ENCODE measurements at regions not wholly inside any gene's neighbourhood (a gene's known extent, or its start where the extent isn't known, plus 50 kb on each side); places are given as distances from the start of the nearest gene placed in this dataset.
"Not testable (repeated sequence)": the region's sequence is repeated elsewhere in the genome, so short reads cannot be mapped to it uniquely, and the experiment has no call there.

DNA sequence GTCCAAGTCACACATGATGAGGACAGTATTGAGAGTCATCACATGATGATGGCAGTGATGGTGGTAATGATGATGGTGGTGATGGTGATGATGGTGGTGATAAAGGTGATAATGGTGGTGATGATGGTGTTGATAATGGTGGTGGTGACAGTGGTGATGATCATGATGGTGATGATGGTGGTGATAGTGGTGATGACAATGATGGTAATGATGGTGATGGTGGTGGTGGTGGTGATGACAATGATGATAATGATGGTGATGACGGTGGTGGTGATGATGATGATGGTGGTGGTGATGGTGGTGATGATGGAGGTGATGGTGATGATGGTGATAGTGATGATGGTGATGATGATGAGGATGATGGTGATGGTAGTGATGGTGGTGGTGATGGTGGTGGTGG, 190.2 kb upstream of the ZNF469 start:
- Histone ChIP-seq H3K4me1 (ENCODE audit: insufficient read depth) (no peaks in the 10 kb centered on the region), H4K20me1 (replicated peaks; ENCODE audit: insufficient read depth) (no peaks in the 10 kb centered on the region), H3K27ac (ENCODE audit: low read depth) (no peak overlapping the region), H3K27me3 (ENCODE audit: insufficient read depth) (no peaks in the 10 kb centered on the region), H3F3A (replicated peaks; ENCODE audit: low read depth) (no peaks in the 10 kb centered on the region), H3K36me3 (ENCODE audit: insufficient read depth) (no peaks in the 10 kb centered on the region), H3K9me2 (ENCODE audit: insufficient read depth) (no peaks in the 10 kb centered on the region), H3K4me3 (no peak overlapping the region), H3K79me2 (replicated peaks; ENCODE audit: insufficient read depth) (no peaks in the 10 kb centered on the region), H2AFZ (no peak overlapping the region), H3K4me2 (no peak overlapping the region)
- peaks cover 6% of the 10 kb centered on the region; the same call in 2 of the 3 replicates for H3K36me3 Mint-ChIP-seq (ENCODE audit: low read depth)
- no peaks in the 10 kb centered on the region for H3K27me3 Mint-ChIP-seq (ENCODE audit: insufficient read depth, low read depth, poor library complexity)
- no peak for DNase-seq (ENCODE audit: low spot score)
- TF ChIP-seq STAT1 (IDR thresholded peaks at IDR 0.05; ENCODE audit: unreplicated experiment), result no peak
- no peak overlapping the region for H3K27ac Mint-ChIP-seq
- peaks cover 18% of the 10 kb centered on the region for H3K9me3 Mint-ChIP-seq
- no peak overlapping the region for H3K4me3 Mint-ChIP-seq
- ATAC-seq, result no peak
- H3K4me1 Mint-ChIP-seq, result no peaks in the 10 kb centered on the region; the same call in 2 of the 3 replicates

DNA sequence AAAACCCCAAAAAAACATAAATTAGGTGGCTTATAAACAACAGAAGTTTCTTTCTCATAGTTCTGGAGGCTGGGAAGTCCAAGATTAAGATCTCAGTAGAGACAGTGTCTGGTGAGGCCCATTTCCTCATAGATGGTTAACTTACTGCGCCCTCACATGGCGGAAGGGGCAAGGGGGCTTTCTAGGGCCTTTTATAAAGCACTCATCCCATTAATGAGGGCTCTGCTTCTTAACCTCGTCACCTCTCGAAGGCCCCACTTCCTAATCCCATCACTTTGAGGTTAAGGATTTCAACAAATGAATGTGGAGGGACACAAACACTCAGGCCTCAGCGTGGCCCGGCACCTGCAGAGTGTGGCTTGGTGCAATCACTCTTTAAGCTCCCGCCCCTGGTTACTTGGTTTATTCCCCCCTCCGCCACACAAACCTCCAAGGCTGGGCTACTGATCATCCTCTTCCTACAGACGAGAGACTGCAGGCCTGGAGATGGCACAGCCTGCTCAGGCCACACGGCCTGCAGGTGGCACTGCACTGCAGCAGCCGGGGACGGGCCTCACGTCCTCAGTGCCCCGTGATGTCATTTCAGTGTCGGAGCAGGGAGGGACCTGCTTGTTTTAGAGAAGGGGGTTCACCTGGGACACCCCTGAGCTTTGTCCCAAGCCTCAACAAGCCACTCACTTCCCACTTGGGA, 188.9 kb upstream of the ZNF469 start:
- not testable (repeated sequence) for H4K20me1 ChIP-seq (replicated peaks; ENCODE audit: insufficient read depth); H3K79me2 ChIP-seq (replicated peaks; ENCODE audit: insufficient read depth); H3K4me2 ChIP-seq; H3K4me1 ChIP-seq (ENCODE audit: insufficient read depth); H3K27me3 ChIP-seq (ENCODE audit: insufficient read depth); H3K4me3 Mint-ChIP-seq; H3K36me3 ChIP-seq (ENCODE audit: insufficient read depth); H3K4me3 ChIP-seq; H3K36me3 Mint-ChIP-seq (ENCODE audit: low read depth); H3F3A ChIP-seq (replicated peaks; ENCODE audit: low read depth); H3K27me3 Mint-ChIP-seq (ENCODE audit: insufficient read depth, low read depth, poor library complexity); H3K4me1 Mint-ChIP-seq; H3K27ac Mint-ChIP-seq; H3K27ac ChIP-seq (ENCODE audit: low read depth); H3K9me2 ChIP-seq (ENCODE audit: insufficient read depth)
- peak; percentile 99 for ATAC-seq
- peaks cover 18% of the 10 kb centered on the region for H3K9me3 Mint-ChIP-seq
- peak overlapping the region; percentile 52; the same call in 1 of the 2 replicates for H2AFZ ChIP-seq
- DNase-seq (ENCODE audit: low spot score), result peak; percentile 67
- TF ChIP-seq, protein P1, sequence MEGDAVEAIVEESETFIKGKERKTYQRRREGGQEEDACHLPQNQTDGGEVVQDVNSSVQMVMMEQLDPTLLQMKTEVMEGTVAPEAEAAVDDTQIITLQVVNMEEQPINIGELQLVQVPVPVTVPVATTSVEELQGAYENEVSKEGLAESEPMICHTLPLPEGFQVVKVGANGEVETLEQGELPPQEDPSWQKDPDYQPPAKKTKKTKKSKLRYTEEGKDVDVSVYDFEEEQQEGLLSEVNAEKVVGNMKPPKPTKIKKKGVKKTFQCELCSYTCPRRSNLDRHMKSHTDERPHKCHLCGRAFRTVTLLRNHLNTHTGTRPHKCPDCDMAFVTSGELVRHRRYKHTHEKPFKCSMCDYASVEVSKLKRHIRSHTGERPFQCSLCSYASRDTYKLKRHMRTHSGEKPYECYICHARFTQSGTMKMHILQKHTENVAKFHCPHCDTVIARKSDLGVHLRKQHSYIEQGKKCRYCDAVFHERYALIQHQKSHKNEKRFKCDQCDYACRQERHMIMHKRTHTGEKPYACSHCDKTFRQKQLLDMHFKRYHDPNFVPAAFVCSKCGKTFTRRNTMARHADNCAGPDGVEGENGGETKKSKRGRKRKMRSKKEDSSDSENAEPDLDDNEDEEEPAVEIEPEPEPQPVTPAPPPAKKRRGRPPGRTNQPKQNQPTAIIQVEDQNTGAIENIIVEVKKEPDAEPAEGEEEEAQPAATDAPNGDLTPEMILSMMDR (conservative IDR thresholded peaks at IDR 0.05; ENCODE audit: low read depth in 2 of 2), result peak; percentile 55 to 75
- peak; percentile 61 for TF ChIP-seq CREB1 (CRISPR knock-in tag; IDR thresholded peaks at IDR 0.05; ENCODE audit: low read depth)

DNA sequence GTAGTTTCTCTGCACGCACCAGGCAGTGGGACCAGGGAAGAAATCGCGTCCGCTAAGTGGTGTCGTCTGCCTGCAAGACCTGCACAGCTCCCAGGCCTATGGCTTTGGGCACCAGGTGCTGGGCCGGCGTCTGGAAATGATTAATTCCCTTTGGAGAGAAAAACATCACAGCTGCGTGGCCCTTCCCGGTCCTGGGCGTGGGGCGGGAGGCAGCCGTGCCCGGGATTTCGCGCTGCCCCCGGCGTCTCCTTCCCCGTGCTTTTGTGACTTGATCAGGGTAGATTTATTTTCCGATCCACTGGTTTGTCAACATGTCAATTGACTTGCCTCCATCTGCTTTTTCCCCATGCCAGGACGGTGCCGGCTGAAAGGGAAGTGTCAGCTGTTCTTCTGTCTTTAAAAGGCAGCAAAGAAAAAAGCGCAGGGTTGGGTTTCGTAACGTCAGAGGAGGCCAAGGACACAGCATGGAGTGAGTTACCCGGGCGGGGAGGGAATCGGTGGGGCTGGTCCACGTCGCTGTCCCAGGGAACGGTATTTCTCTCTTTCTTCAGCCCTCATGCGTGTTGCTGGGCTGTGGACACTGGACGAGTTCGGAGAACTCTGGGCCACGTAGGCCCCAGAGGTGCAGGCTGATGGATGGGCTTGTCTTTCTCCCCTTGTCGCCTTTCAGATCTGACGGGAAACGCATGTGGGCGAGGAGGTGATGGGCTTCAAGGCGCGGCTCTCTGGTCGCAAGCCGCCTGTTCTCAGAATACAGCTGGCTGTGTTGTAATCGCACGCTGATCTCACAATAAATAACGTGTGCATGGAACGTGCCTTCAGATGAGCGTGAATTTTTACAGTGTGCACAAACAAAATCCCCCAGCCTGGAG, 188.1 kb upstream of the ZNF469 start:
- peaks cover 11% of the 10 kb centered on the region for H3K9me3 Mint-ChIP-seq
- H3K9me2 ChIP-seq (ENCODE audit: insufficient read depth), result no peaks in the 10 kb centered on the region
- ATAC-seq, result peak; percentile 53
- H3K36me3 Mint-ChIP-seq (ENCODE audit: low read depth), result peaks cover 3% of the 10 kb centered on the region; the same call in 2 of the 3 replicates
- no peaks in the 10 kb centered on the region for H3K4me1 ChIP-seq (ENCODE audit: insufficient read depth)
- H3K27me3 ChIP-seq (ENCODE audit: insufficient read depth), result no peaks in the 10 kb centered on the region
- peak overlapping the region; percentile 52; the same call in 1 of the 2 replicates for H2AFZ ChIP-seq
- no peak overlapping the region for H3K4me2 ChIP-seq
- H3K27ac ChIP-seq (ENCODE audit: low read depth), result no peak overlapping the region
- H3K27ac Mint-ChIP-seq, result no peak overlapping the region
- no peaks in the 10 kb centered on the region for H3K36me3 ChIP-seq (ENCODE audit: insufficient read depth)
- H3F3A ChIP-seq (replicated peaks; ENCODE audit: low read depth), result no peaks in the 10 kb centered on the region
- H3K4me3 Mint-ChIP-seq, result no peak overlapping the region
- peak; percentile 10 for DNase-seq (ENCODE audit: low spot score)
- H3K27me3 Mint-ChIP-seq (ENCODE audit: insufficient read depth, low read depth, poor library complexity), result no peaks in the 10 kb centered on the region
- no peaks in the 10 kb centered on the region; the same call in 2 of the 3 replicates for H3K4me1 Mint-ChIP-seq
- no peak overlapping the region for H3K4me3 ChIP-seq
- no peaks in the 10 kb centered on the region for H4K20me1 ChIP-seq (replicated peaks; ENCODE audit: insufficient read depth)
- no peaks in the 10 kb centered on the region for H3K79me2 ChIP-seq (replicated peaks; ENCODE audit: insufficient read depth)
- TF ChIP-seq JUNB (IDR thresholded peaks at IDR 0.05; ENCODE audit: unreplicated experiment), result no peak
- no peak for TF ChIP-seq EZH2phosphoT487 (IDR thresholded peaks at IDR 0.05; ENCODE audit: unreplicated experiment)
- TF ChIP-seq NANOG (IDR thresholded peaks at IDR 0.05; ENCODE audit: borderline replicate concordance), result no peak
- no peak for TF ChIP-seq CREB1 (CRISPR knock-in tag; IDR thresholded peaks at IDR 0.05; ENCODE audit: low read depth)
- TF ChIP-seq, protein P1 (conservative IDR thresholded peaks at IDR 0.05; ENCODE audit: low read depth in 2 of 2), result no peak
- TF ChIP-seq STAT1 (IDR thresholded peaks at IDR 0.05; ENCODE audit: unreplicated experiment), result no peak
- TF ChIP-seq POLR2AphosphoS5 (IDR thresholded peaks at IDR 0.05; ENCODE audit: low read depth), result no peak
- TF ChIP-seq, protein P2, sequence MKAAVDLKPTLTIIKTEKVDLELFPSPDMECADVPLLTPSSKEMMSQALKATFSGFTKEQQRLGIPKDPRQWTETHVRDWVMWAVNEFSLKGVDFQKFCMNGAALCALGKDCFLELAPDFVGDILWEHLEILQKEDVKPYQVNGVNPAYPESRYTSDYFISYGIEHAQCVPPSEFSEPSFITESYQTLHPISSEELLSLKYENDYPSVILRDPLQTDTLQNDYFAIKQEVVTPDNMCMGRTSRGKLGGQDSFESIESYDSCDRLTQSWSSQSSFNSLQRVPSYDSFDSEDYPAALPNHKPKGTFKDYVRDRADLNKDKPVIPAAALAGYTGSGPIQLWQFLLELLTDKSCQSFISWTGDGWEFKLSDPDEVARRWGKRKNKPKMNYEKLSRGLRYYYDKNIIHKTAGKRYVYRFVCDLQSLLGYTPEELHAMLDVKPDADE (IDR thresholded peaks at IDR 0.05), result no peak
- TF ChIP-seq EZH2 (IDR thresholded peaks at IDR 0.05; ENCODE audit: low read depth, unreplicated experiment), result no peak
- TF ChIP-seq ZNF331 (CRISPR knock-in tag; IDR thresholded peaks at IDR 0.05; ENCODE audit: low read depth), result no peak
